HCT116 (cell line): ENCODE measurements at regions not wholly inside any gene's neighbourhood (a gene's known extent, or its start where the extent isn't known, plus 50 kb on each side); places are given as distances from the start of the nearest gene placed in this dataset.

Experiments
- ATAC-seq: fragments of 200-7000 bp; cut with Tn5 transposase; 2 replicates; pipeline ENCODE4 v1.9.1; 2020; ENCODE audit warnings: mild to moderate bottlenecking, moderate library complexity
- BruUV-seq: library from RNA; stranded (reverse); fragments of 400-500 nt; replicated peaks from 2 replicates; lab custom pipeline; 2021; lab: Mats Ljungman, UMichigan
- CTCF ChIA-PET: fragments of 300-600 bp; sonication (Branson Sonifier 250); formaldehyde crosslinking; loops from one replicate; lab custom pipeline; 2021; ENCODE audit warnings: antibody characterized with exemption; lab: Charles Lee
- POLR2A ChIA-PET: fragments of 300-600, 350-600 bp; sonication (Branson Sonifier 250); formaldehyde crosslinking; loops from one replicate; lab custom pipeline; 2021; ENCODE audit warnings: antibody characterized with exemption; lab: Charles Lee
- RAD21 ChIA-PET, 2 experiments: fragments of 300-600 bp; sonication (Branson Sonifier 250); formaldehyde crosslinking; loops; one replicate each; lab custom pipeline; 2023; ENCODE audit warnings: low total read pairs in 2 of 2; ENCODE audit not compliant: uncharacterized antibody in 2 of 2, unreplicated experiment in 2 of 2, low non-redundant PET in 1 of 2; lab: Charles Lee
- DNase-seq: peaks from one replicate; pipeline ENCODE4 v3.0.0-alpha.2; 2010; ENCODE audit warnings: low read depth, low spot score
- H2AFZ ChIP-seq: fragments of 200-600 bp; shearing (Covaris generic), sonication (generic); 2 replicates; pipeline ENCODE4 v1.6.1; 2017; ENCODE audit warnings: low read depth, mixed run types, mixed read lengths, antibody characterized with exemption, low read length; ENCODE audit not compliant: poor library complexity, severe bottlenecking
- H3K27ac ChIP-seq: 2 replicates; pipeline ENCODE4 v1.5.1; 2012; ENCODE audit warnings: low read depth, low read length
- H3K27me3 ChIP-seq: fragments of 200-600 bp; sonication (generic); 2 replicates; pipeline ENCODE4 v1.6.1; 2016; ENCODE audit warnings: mixed run types, low read length, mixed read lengths; ENCODE audit not compliant: insufficient read depth
- H3K36me3 ChIP-seq, 2 experiments: fragments of 200-500 bp in 1 of 2; fragments of 200-600 bp in 1 of 2; sonication (Bioruptor generic) in 1 of 2; sonication (generic) in 1 of 2; 2 replicates each; pipeline versions ENCODE4 v1.5.1 to v1.6.1; 2014 to 2016; ENCODE audit warnings: low read length in 2 of 2, inconsistent platforms in 1 of 2, mixed read lengths in 1 of 2, mixed run types in 1 of 2; ENCODE audit not compliant: insufficient read depth in 2 of 2, control insufficient read depth in 1 of 2
- H3K4me1 ChIP-seq, 2 experiments: fragments of 200-600 bp in 1 of 2; sonication (generic) in 1 of 2; 2 replicates each; pipeline versions ENCODE4 v1.5.1 to v1.6.1; 2012 to 2017; ENCODE audit warnings: low read length in 2 of 2, inconsistent platforms in 1 of 2, mild to moderate bottlenecking in 1 of 2, mixed read lengths in 1 of 2, mixed run types in 1 of 2, moderate library complexity in 1 of 2; ENCODE audit not compliant: insufficient read depth in 2 of 2, control insufficient read depth in 1 of 2
- H3K4me2 ChIP-seq: fragments of 200-600 bp; sonication (generic); 2 replicates; pipeline ENCODE4 v1.6.1; 2017; ENCODE audit warnings: mixed run types, low read length, mixed read lengths
- H3K4me3 ChIP-seq, 2 experiments: fragments of 200-600 bp in 1 of 2; sonication (generic) in 1 of 2; replicated peaks in 1 of 2; 2 replicates each; pipeline ENCODE4 v1.5.1; 2011 to 2016; ENCODE audit warnings: low read length in 2 of 2, control low read depth in 1 of 2, low read depth in 1 of 2, mild to moderate bottlenecking in 1 of 2, mixed read lengths in 1 of 2, mixed run types in 1 of 2
- H3K79me2 ChIP-seq: fragments of 200-600 bp; sonication (generic); 2 replicates; pipeline ENCODE4 v1.6.1; 2017; ENCODE audit warnings: mild to moderate bottlenecking, mixed run types, low read length, moderate library complexity, mixed read lengths; ENCODE audit not compliant: insufficient read depth
- H3K9ac ChIP-seq: fragments of 200-600 bp; sonication (generic); 2 replicates; pipeline ENCODE4 v1.6.1; 2016; ENCODE audit warnings: low read length, mixed read lengths
- H3K9me2 ChIP-seq: fragments of 200-600 bp; sonication (generic), shearing (Covaris generic); 2 replicates; pipeline ENCODE4 v1.6.1; 2017; ENCODE audit warnings: mixed run types, mild to moderate bottlenecking, moderate library complexity; ENCODE audit not compliant: insufficient read depth
- H3K9me3 ChIP-seq, 2 experiments: fragments of 200-500 bp in 1 of 2; fragments of 200-600 bp in 1 of 2; sonication (Bioruptor generic) in 1 of 2; sonication (generic) in 1 of 2; 2 replicates each; pipeline ENCODE4 v1.6.1; 2014 to 2017; ENCODE audit warnings: low read length in 2 of 2, mixed read lengths in 2 of 2, inconsistent platforms in 1 of 2, low read depth in 1 of 2, mild to moderate bottlenecking in 1 of 2, mixed run types in 1 of 2, moderate library complexity in 1 of 2; ENCODE audit not compliant: control insufficient read depth in 1 of 2, insufficient read depth in 1 of 2
- H4K20me1 ChIP-seq: fragments of 200-600 bp; sonication (generic), shearing (Covaris generic); 2 replicates; pipeline ENCODE4 v1.6.1; 2017; ENCODE audit warnings: mixed run types, mild to moderate bottlenecking, moderate library complexity; ENCODE audit not compliant: insufficient read depth
- ATF3 ChIP-seq: IDR thresholded peaks from 2 replicates; pipeline ENCODE4 v1.6.1; 2012
- CEBPB ChIP-seq: IDR thresholded peaks from 2 replicates; pipeline ENCODE4 v1.6.1; 2012; ENCODE audit warnings: low read depth
- EGR1 ChIP-seq: IDR thresholded peaks from 2 replicates; pipeline ENCODE4 v1.6.1; 2012; ENCODE audit warnings: low read depth
- ELF1 ChIP-seq: IDR thresholded peaks from 2 replicates; pipeline ENCODE4 v1.6.1; 2012; ENCODE audit warnings: low read depth, borderline replicate concordance
- EZH2 ChIP-seq: fragments of 200-600 bp; sonication (generic); IDR thresholded peaks from 2 replicates; pipeline ENCODE4 v1.6.1; 2017; ENCODE audit warnings: antibody characterized with exemption, mixed run types
- EZH2phosphoT487 ChIP-seq: fragments of 200-600 bp; IDR thresholded peaks from 2 replicates; pipeline ENCODE4 v1.6.1; 2018; ENCODE audit warnings: antibody characterized with exemption, borderline replicate concordance
- FOSL1 ChIP-seq: IDR thresholded peaks from 2 replicates; pipeline ENCODE4 v1.6.1; 2012; ENCODE audit warnings: low read depth
- JUND ChIP-seq: IDR thresholded peaks from 2 replicates; pipeline ENCODE4 v1.6.1; 2012
- MAX ChIP-seq: IDR thresholded peaks from 2 replicates; pipeline ENCODE4 v1.6.1; 2012
- POLR2A ChIP-seq: IDR thresholded peaks from 2 replicates; pipeline ENCODE4 v1.7.0; 2011; ENCODE audit warnings: borderline replicate concordance; ENCODE audit not compliant: insufficient read depth, insufficient read length; ENCODE audit errors: extremely low read depth
- POLR2AphosphoS5 ChIP-seq: IDR thresholded peaks from 2 replicates; pipeline ENCODE4 v1.6.1; 2011; ENCODE audit warnings: mild to moderate bottlenecking, low read depth, low read length, moderate library complexity
- REST ChIP-seq: IDR thresholded peaks from 2 replicates; pipeline ENCODE4 v1.6.1; 2012; ENCODE audit warnings: low read depth
- SIN3A ChIP-seq: IDR thresholded peaks from 2 replicates; pipeline ENCODE4 v1.6.1; 2012; ENCODE audit warnings: low read depth
- SP1 ChIP-seq: IDR thresholded peaks from 2 replicates; pipeline ENCODE4 v1.6.1; 2012; ENCODE audit warnings: low read depth
- SRF ChIP-seq: IDR thresholded peaks from 2 replicates; pipeline ENCODE4 v1.6.1; 2012; ENCODE audit warnings: low read depth
- ZFX ChIP-seq: fragments of 450-650 bp; IDR thresholded peaks from 2 replicates; pipeline ENCODE4 v1.6.1; 2017
- ZNF274 ChIP-seq: fragments of 200-500 bp; sonication (Bioruptor generic); IDR thresholded peaks from 2 replicates; pipeline ENCODE4 v1.6.1; 2014; ENCODE audit warnings: mild to moderate bottlenecking, low read depth, low read length, inconsistent platforms
- intact Hi-C: fragments of 100-400 bp; cut with micrococcal nuclease; formaldehyde crosslinking; loops from 2 replicates; pipeline ENCODE4 v1.10.0; 2022

DNA sequence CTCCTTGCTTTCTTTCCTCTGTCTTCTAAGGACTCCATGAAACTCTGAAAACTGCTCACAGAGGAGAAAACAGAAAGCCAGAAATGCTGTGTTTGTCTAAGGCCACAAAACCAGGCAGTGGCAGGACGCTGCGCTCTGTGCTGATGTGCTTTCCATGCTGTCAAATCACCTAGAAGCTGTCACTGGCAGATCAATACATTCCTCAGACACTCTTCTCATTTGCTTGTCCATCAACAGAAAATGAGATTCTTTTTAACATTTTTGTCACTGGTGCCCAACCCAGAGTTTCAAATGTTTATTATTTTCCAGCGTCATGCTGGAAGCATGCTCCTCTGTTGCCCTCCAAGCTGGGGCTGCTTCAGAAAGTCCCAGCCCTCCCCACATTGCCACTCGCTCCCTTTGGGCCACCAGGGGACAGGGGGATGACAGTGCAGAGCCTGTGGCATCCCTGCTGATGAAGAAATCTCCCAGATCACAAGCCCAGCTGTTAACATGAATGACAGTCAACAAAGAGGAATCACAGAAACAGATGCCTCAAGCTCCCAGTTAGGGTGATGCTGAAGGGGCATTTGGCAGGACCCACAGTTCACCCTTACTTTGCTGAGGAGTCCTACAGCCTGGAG lies 117.5 kb upstream of the MEIS1 start (continued):
- TF ChIP-seq JUND (no peak), ZFX (no peak), EZH2 (no peak)

DNA sequence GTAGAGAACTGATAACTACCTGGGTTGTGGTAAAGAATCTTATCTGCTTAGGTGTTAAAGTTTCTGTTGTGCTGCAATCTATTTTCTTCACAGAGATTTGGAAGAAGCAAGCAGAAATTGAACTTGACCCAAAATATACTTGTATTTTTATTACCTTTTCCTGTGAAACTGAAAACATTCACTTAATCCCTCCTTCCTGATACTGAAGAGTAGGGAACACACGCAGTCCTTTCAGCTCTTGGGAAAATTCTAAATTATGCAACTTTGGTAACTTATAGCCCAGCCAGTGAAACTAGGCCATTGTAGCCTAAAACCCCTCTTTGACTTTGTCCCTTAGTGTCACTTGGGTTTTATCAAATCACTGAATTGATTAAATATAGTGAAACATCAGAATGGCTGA lies 128.4 kb upstream of the MEIS1 start:
- RAD21 ChIA-PET: no interaction called here

More for the DNA sequence above, 128.4 kb upstream of the MEIS1 start:
- Histone ChIP-seq H3K4me3 (no peak overlapping the region), H3K4me1 (no peaks in the 10 kb centered on the region), H3K79me2 (no peaks in the 10 kb centered on the region), H3K9me3 (no peaks in the 10 kb centered on the region), H3K27me3 (no peaks in the 10 kb centered on the region), H3K27ac (no peak overlapping the region), H4K20me1 (no peaks in the 10 kb centered on the region), H3K4me2 (no peak overlapping the region), H3K9me2 (no peaks in the 10 kb centered on the region), H3K9ac (no peak overlapping the region), H3K36me3 (no peaks in the 10 kb centered on the region), H2AFZ (no peak overlapping the region)
- no TSS peak for BruUV-seq
- TF ChIP-seq REST (no peak), EGR1 (no peak), SRF (no peak), SP1 (no peak), FOSL1 (no peak), ATF3 (no peak), SIN3A (no peak), POLR2A (no peak), ZNF274 (no peak), POLR2AphosphoS5 (no peak), MAX (no peak), CEBPB (no peak), ELF1 (no peak), EZH2phosphoT487 (no peak)
- intact Hi-C loops: no loop called here
- ATAC-seq: no peak
- DNase-seq: no peak
- CTCF ChIA-PET: no interaction called here
- POLR2A ChIA-PET: no interaction called here
